Natural killer cell (primary cell): ENCODE measurements at regions not wholly inside any gene's neighbourhood (a gene's known extent, or its start where the extent isn't known, plus 50 kb on each side); places are given as distances from the start of the nearest gene placed in this dataset.

Experiments used
- ATAC-seq, 3 donors: fragments of 150-1000 bp in 2 of 3; fragments of 200-7000 bp in 1 of 3; cut with Tn5 transposase; 1 replicate in 1 of 3; 2 replicates in 2 of 3; pipeline ENCODE4 v1.10.0; 2021; ENCODE audit warnings: mild to moderate bottlenecking in 2 of 3, moderate library complexity in 2 of 3
- DNase-seq, 2 donors: peaks; one replicate each; pipeline versions ENCODE4 v3.0.0 to v3.0.0-alpha.2; 2013 to 2021; ENCODE audit warnings: mixed read lengths in 1 of 2
- H3K27ac ChIP-seq: one replicate; pipeline ENCODE4 v1.5.1; 2013; ENCODE audit warnings: mild to moderate bottlenecking, low read length
- H3K27me3 ChIP-seq: one replicate; pipeline ENCODE4 v1.6.1; 2013; ENCODE audit warnings: low read length; ENCODE audit not compliant: control insufficient read depth, insufficient read depth
- H3K36me3 ChIP-seq: one replicate; pipeline ENCODE4 v1.6.1; 2013; ENCODE audit warnings: low read length; ENCODE audit not compliant: control insufficient read depth, insufficient read depth
- H3K4me1 ChIP-seq: one replicate; pipeline ENCODE4 v1.6.1; 2013; ENCODE audit warnings: low read length; ENCODE audit not compliant: control insufficient read depth, insufficient read depth
- H3K4me3 ChIP-seq: one replicate; pipeline ENCODE4 v1.5.1; 2013; ENCODE audit warnings: low read length
- H3K9me3 ChIP-seq: one replicate; pipeline ENCODE4 v1.6.1; 2013; ENCODE audit warnings: low read length; ENCODE audit not compliant: control insufficient read depth, insufficient read depth
- H3K27ac Mint-ChIP-seq, 2 donors: one replicate each; pipeline ENCODE4 v1.8.0; 2022; ENCODE audit warnings: mild to moderate bottlenecking in 2 of 2, mixed read lengths in 2 of 2, moderate library complexity in 1 of 2
- H3K27me3 Mint-ChIP-seq, 2 donors: one replicate each; pipeline ENCODE4 v1.8.0; 2022; ENCODE audit warnings: low read depth in 2 of 2, mixed read lengths in 2 of 2
- H3K36me3 Mint-ChIP-seq: one replicate; pipeline ENCODE4 v1.8.0; 2022; ENCODE audit warnings: mixed read lengths
- H3K4me1 Mint-ChIP-seq, 2 donors: one replicate each; pipeline ENCODE4 v1.8.0; 2022; ENCODE audit warnings: mixed read lengths in 2 of 2
- H3K4me3 Mint-ChIP-seq: one replicate; pipeline ENCODE4 v1.8.0; 2022; ENCODE audit warnings: mild to moderate bottlenecking, moderate library complexity, mixed read lengths
- H3K9me3 Mint-ChIP-seq, 2 donors: one replicate each; pipeline ENCODE4 v1.8.0; 2022; ENCODE audit warnings: mixed read lengths in 2 of 2
- WGBS: methylation state at CpG from one replicate; pipeline ENCODE4 v1.1.7; 2013; ENCODE audit warnings: missing lambda C conversion rate; ENCODE audit not compliant: insufficient coverage; 5-methylcytosine and 5-hydroxymethylcytosine counted together
- intact Hi-C: fragments of 100-400 bp; cut with micrococcal nuclease; formaldehyde crosslinking; loops from one replicate; pipeline ENCODE4 v1.14.2; 2022
- TF ChIP-seq, protein P1 (sequence below): fragments of 200-600 bp; IDR thresholded peaks from one replicate; pipeline ENCODE4 v1.8.0; 2022; ENCODE audit warnings: antibody characterized with exemption

DNA sequence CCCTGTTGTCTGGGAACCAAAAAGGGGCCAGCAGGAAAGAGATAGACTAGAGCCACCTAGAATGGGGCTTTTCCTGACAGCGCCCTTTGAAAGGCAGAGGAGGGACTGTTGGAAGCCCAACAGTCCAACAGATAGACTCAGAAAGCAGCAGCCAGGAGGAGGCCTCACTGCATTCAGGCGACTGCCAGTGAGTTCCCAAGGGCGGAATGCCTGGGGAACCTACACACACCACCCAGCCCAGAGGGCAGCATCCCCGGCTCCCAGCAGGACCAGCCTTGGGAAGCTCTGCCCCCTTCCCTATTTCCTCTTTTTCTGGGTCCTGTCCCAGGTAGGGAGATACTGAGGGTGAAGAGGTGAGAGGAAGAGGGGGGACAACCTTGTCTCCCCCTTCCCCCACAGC is 192.4 kb upstream of the KLF4 start:
- H3K27ac Mint-ChIP-seq = no peak overlapping the region
- intact Hi-C loops = no loop called here

DNA sequence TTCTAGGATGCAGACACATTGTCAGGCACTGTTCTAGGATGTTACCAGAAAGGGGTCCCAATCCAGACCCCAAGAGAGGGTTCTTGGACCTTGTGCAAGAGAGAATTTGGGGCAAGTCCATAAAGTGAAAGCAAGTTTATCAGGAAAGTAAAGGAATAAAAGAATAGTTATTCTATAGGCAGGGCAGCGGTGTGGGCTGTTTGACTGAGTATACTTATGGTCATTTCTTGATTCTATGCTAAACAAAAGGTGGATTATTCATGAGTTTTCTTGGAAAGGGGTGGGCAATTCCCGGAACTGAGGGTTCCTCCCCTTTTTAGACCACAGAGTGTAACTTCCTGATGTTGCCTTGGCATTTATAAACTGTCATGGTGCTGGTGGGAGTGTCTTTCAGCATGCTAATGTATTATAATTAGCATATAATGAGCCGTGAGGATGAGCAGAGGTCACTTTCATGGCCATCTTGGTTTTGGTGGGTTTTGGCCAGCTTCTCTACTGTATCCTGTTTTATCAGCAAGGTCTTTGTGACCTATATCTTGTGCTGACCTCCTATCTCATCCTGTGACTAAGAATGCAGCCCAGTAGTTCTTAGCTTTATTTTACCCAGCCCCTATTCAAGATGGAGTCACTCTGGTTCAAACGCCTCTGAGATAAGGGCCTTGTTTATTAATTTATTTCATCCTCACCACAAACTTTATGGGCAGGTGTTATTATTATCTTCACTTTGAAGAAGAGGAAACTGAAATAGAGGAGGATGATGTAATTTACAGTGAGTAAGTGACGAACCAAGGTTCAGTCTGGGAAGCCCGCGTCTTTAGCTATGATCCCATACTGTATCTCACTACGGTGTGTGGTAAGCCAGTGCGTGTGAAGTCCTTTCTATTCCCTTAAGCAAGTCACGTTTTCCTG is 186.0 kb upstream of the KLF4 start:
- H3K4me3 ChIP-seq = no peak overlapping the region
- Mint-ChIP-seq H3K4me3 (no peak overlapping the region), H3K4me1 (no peaks in the 10 kb centered on the region), H3K36me3 (no peaks in the 10 kb centered on the region), H3K27ac (no peak overlapping the region), H3K9me3 (peaks cover 0 to 2% of the 10 kb centered on the region in 2 donors), H3K27me3 (peaks cover 0 to 3% of the 10 kb centered on the region in 2 donors)
- H3K36me3 ChIP-seq = no peaks in the 10 kb centered on the region
- H3K9me3 ChIP-seq = no peaks in the 10 kb centered on the region
- 59% methylated on average over 9 of the region's 10 CpGs for WGBS
- H3K27ac ChIP-seq = peak overlapping the region; percentile 8
- peak in 1 of 2 donors; percentile 4 for DNase-seq
- H3K27me3 ChIP-seq = no peaks in the 10 kb centered on the region
- peaks cover 3% of the 10 kb centered on the region for H3K4me1 ChIP-seq
- TF ChIP-seq, protein P1, sequence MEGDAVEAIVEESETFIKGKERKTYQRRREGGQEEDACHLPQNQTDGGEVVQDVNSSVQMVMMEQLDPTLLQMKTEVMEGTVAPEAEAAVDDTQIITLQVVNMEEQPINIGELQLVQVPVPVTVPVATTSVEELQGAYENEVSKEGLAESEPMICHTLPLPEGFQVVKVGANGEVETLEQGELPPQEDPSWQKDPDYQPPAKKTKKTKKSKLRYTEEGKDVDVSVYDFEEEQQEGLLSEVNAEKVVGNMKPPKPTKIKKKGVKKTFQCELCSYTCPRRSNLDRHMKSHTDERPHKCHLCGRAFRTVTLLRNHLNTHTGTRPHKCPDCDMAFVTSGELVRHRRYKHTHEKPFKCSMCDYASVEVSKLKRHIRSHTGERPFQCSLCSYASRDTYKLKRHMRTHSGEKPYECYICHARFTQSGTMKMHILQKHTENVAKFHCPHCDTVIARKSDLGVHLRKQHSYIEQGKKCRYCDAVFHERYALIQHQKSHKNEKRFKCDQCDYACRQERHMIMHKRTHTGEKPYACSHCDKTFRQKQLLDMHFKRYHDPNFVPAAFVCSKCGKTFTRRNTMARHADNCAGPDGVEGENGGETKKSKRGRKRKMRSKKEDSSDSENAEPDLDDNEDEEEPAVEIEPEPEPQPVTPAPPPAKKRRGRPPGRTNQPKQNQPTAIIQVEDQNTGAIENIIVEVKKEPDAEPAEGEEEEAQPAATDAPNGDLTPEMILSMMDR = no peak
- intact Hi-C loops = no loop called here
- no peak for ATAC-seq

More for the DNA sequence above, 192.4 kb upstream of the KLF4 start:
- no peaks in the 10 kb centered on the region for H3K36me3 Mint-ChIP-seq
- TF ChIP-seq, protein P1 = no peak
- no peak for DNase-seq
- no peaks in the 10 kb centered on the region for H3K27me3 ChIP-seq
- no peak for ATAC-seq
- no peak overlapping the region for H3K27ac ChIP-seq
- WGBS = 89% methylated on average over 3 of the region's 4 CpGs
- H3K27me3 Mint-ChIP-seq = peaks cover 0 to 5% of the 10 kb centered on the region in 2 donors
- H3K4me1 ChIP-seq = peaks cover 8% of the 10 kb centered on the region
- H3K4me3 Mint-ChIP-seq = no peak overlapping the region
- no peaks in the 10 kb centered on the region for H3K9me3 ChIP-seq
- H3K4me3 ChIP-seq = no peak overlapping the region
- H3K4me1 Mint-ChIP-seq = no peaks in the 10 kb centered on the region
- peaks cover 0 to 2% of the 10 kb centered on the region in 2 donors for H3K9me3 Mint-ChIP-seq
- no peaks in the 10 kb centered on the region for H3K36me3 ChIP-seq

DNA sequence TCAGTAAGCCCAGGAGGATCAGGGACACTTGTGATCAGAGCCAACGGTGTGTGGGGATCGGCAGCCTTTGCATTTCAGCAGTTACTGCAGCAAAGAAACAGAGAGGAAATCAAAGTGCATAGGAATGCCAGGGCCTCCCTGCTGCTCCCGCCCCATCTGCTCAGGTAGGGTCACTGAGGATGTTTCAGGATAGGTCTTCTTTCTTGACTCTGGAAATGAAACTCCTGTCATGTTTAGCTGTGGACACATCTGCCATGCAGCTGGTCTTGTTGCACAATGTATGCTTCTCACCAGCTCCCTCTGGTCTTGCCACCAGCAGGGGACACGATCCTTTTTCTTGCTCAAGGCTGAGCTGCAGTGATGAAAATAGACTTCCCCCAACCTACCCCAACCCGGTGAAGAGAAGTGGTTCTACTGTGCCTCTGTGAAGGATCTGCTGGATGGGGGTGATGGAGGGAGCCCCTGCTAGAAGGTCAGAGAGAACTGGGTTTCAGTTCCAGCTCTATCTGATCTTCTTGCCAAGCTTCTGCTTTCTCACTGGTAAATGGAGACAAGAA is 185.2 kb upstream of the KLF4 start:
- Histone ChIP-seq H3K36me3 (no peaks in the 10 kb centered on the region), H3K9me3 (no peaks in the 10 kb centered on the region), H3K27ac (peak overlapping the region; percentile 8), H3K27me3 (no peaks in the 10 kb centered on the region), H3K4me1 (peaks cover 3% of the 10 kb centered on the region), H3K4me3 (no peak overlapping the region)
- 69% methylated on average over 4 of the region's 5 CpGs for WGBS
- Mint-ChIP-seq H3K27ac (no peak overlapping the region), H3K27me3 (peaks cover 0 to 3% of the 10 kb centered on the region in 2 donors), H3K36me3 (no peaks in the 10 kb centered on the region), H3K9me3 (peaks cover 0 to 2% of the 10 kb centered on the region in 2 donors), H3K4me3 (no peak overlapping the region), H3K4me1 (no peaks in the 10 kb centered on the region)
- peak in 1 of 2 donors; percentile 2 for DNase-seq
- intact Hi-C loops = no loop called here
- no peak for ATAC-seq
- TF ChIP-seq, protein P1 = no peak
